ENCODE measurements at regions not wholly inside any gene's neighbourhood (a gene's known extent, or its start where the extent isn't known, plus 50 kb on each side); places are given as distances from the start of the nearest gene placed in this dataset.

GRCh38 chr13:39951301-39951700, 295.8 kb downstream of the COG6 start:
- H3K27ac ChIP-seq = no peak overlapping the region
- no peak for TF ChIP-seq CTCF (conservative IDR thresholded peaks at IDR 0.05)

GRCh38 chr13:39952249-39953233, 297.1 kb downstream of the COG6 start:
- no peak for TF ChIP-seq CTCF (conservative IDR thresholded peaks at IDR 0.05)
- no peak overlapping the region for H3K27ac ChIP-seq

GRCh38 chr13:39954476-39954875, 299.0 kb downstream of the COG6 start:
- no peak for TF ChIP-seq CTCF (conservative IDR thresholded peaks at IDR 0.05)
- no peak overlapping the region for H3K27ac ChIP-seq

GRCh38 chr13:39955560-39955959, 300.1 kb downstream of the COG6 start:
- no peak for TF ChIP-seq CTCF (conservative IDR thresholded peaks at IDR 0.05)

GRCh38 chr13:39956036-39956435, 300.6 kb downstream of the COG6 start:
- TF ChIP-seq CTCF (conservative IDR thresholded peaks at IDR 0.05) = no peak

More at GRCh38 chr13:39955560-39955959, 300.1 kb downstream of the COG6 start:
- no peak overlapping the region for H3K27ac ChIP-seq

GRCh38 chr13:39957868-39958677, 302.6 kb downstream of the COG6 start:
- no peak overlapping the region for H3K27ac ChIP-seq
- TF ChIP-seq CTCF (conservative IDR thresholded peaks at IDR 0.05) = no peak

More at GRCh38 chr13:39956036-39956435, 300.6 kb downstream of the COG6 start:
- H3K27ac ChIP-seq = no peak overlapping the region

All from VCaP (cell line).